Lower lobe of right lung (tissue), 2 donors: ENCODE measurements at regions not wholly inside any gene's neighbourhood (a gene's known extent, or its start where the extent isn't known, plus 50 kb on each side); places are given as distances from the start of the nearest gene placed in this dataset.

Experiments used
- ATAC-seq, 2 donors: fragments of 200-7000 bp; cut with Tn5 transposase; one replicate each; pipeline ENCODE4 v1.9.1; 2020 to 2022; ENCODE audit warnings: mild to moderate bottlenecking in 2 of 2, moderate library complexity in 2 of 2
- DNase-seq: peaks from one replicate; pipeline ENCODE4 v3.0.0-alpha.2; 2020
- H3K27ac ChIP-seq: fragments of 200-600 bp; one replicate; pipeline ENCODE4 v1.8.0; 2022
- H3K27me3 ChIP-seq: fragments of 200-600 bp; one replicate; pipeline ENCODE4 v1.8.0; 2022; ENCODE audit warnings: low read depth
- H3K36me3 ChIP-seq: fragments of 200-600 bp; one replicate; pipeline ENCODE4 v1.8.0; 2022; ENCODE audit warnings: mild to moderate bottlenecking
- H3K4me1 ChIP-seq: fragments of 200-600 bp; one replicate; pipeline ENCODE4 v1.8.0; 2022
- H3K4me3 ChIP-seq: fragments of 200-600 bp; one replicate; pipeline ENCODE4 v1.8.0; 2022; ENCODE audit warnings: mild to moderate bottlenecking
- H3K9me3 ChIP-seq: fragments of 200-600 bp; one replicate; pipeline ENCODE4 v1.8.0; 2022
- intact Hi-C: fragments of 100-400 bp; cut with DNase I; formaldehyde crosslinking; loops from one replicate; pipeline ENCODE4 v1.11.0; 2022
- TF ChIP-seq, protein P1 (sequence below): fragments of 200-600 bp; IDR thresholded peaks from one replicate; pipeline ENCODE4 v1.8.0; 2022; ENCODE audit warnings: antibody characterized with exemption, mild to moderate bottlenecking
- donor health status: DM: no; HTN: yes; CAD: no; lungs with severe emphysema.

DNA sequence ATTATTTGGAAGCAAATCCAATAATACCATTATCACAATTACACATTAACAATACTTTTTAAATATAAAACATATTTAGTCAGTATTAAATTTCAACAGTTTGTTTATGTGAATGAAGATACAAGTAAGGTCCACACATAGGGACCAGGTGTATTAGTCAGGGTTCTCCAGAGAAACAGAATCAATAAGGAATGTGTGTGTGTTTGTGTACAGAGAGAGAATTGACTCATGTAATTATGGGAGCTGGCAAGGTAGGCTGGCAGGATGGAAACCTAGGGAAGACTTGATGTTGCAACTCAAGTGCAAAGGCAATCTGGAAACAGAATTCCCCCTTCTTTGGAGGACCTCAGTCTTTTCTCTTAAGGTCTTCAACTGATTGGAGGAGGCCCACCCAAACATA lies 123.2 kb upstream of the OTX2 start:
- peaks cover 3% of the 10 kb centered on the region for H3K27me3 ChIP-seq
- no peak for ATAC-seq
- H3K4me1 ChIP-seq = no peaks in the 10 kb centered on the region
- intact Hi-C loops = no loop called here
- TF ChIP-seq, protein P1, sequence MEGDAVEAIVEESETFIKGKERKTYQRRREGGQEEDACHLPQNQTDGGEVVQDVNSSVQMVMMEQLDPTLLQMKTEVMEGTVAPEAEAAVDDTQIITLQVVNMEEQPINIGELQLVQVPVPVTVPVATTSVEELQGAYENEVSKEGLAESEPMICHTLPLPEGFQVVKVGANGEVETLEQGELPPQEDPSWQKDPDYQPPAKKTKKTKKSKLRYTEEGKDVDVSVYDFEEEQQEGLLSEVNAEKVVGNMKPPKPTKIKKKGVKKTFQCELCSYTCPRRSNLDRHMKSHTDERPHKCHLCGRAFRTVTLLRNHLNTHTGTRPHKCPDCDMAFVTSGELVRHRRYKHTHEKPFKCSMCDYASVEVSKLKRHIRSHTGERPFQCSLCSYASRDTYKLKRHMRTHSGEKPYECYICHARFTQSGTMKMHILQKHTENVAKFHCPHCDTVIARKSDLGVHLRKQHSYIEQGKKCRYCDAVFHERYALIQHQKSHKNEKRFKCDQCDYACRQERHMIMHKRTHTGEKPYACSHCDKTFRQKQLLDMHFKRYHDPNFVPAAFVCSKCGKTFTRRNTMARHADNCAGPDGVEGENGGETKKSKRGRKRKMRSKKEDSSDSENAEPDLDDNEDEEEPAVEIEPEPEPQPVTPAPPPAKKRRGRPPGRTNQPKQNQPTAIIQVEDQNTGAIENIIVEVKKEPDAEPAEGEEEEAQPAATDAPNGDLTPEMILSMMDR = no peak
- no peak overlapping the region for H3K27ac ChIP-seq
- no peaks in the 10 kb centered on the region for H3K36me3 ChIP-seq
- H3K9me3 ChIP-seq = no peaks in the 10 kb centered on the region
- DNase-seq = no peak
- no peak overlapping the region for H3K4me3 ChIP-seq

DNA sequence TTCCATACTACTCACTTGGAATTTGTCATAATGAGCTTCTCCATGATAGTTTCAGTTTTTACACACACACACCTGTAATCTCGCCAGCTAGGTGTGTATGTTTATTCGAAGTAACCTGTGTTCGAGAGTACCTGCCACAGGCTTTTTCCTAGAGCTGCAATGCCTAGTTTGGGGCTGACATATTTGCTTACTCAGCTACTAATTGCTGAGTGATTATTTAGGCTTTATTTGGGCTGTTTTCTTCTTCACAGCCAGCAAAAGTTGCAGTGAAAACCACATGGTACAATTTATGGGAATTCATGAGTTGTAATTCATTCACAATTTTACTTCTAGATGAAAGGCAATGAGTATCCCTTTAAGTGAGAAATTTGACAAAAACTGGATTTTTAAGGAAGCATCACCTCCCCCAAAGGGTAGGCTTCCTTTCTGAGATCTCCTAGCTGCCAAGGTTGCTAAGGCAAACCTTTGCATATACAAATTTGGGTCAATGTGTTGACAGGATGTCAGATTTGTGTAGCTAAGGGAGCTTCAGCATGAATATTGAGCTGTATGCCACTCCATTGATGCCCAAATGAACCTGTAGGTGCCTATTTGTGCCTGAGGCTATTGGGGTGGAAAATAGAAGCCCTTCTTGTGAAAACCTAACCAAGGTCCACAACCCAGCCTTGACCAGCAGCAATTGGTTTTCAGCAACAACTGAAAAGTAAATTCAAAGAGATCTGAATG lies 108.7 kb upstream of the OTX2 start:
- no peaks in the 10 kb centered on the region for H3K36me3 ChIP-seq
- TF ChIP-seq, protein P1 = no peak
- ATAC-seq = no peak

DNA sequence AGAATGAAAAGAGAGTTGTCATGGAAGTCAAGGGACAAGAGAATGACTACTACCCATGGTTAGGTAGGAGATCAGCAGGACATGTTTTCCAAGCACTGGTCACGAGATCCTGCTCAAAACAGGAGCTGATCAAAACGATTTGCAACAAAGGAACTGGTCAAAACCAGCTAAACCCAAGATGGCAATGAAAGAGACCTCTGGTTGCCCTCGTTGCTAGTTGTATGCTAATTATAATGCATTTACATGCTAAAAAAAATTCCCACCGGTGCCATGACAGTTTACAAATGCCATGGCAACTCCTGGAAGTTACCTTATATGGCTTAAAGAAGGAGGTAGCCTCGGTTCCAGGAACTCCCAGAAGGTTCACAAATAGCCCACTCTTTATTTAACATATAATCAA lies 95.0 kb upstream of the OTX2 start:
- TF ChIP-seq, protein P1 = no peak
- no peak for ATAC-seq
- Histone ChIP-seq H3K36me3 (no peaks in the 10 kb centered on the region), H3K9me3 (no peaks in the 10 kb centered on the region), H3K27ac (no peak overlapping the region), H3K4me1 (no peaks in the 10 kb centered on the region), H3K27me3 (no peaks in the 10 kb centered on the region), H3K4me3 (no peak overlapping the region)
- DNase-seq = no peak
- intact Hi-C loops = no loop called here

More for the DNA sequence above, 108.7 kb upstream of the OTX2 start:
- Histone ChIP-seq H3K9me3 (no peaks in the 10 kb centered on the region), H3K27me3 (no peaks in the 10 kb centered on the region), H3K4me1 (no peaks in the 10 kb centered on the region), H3K27ac (no peak overlapping the region), H3K4me3 (no peak overlapping the region)
- intact Hi-C loops = no loop called here
- no peak for DNase-seq

DNA sequence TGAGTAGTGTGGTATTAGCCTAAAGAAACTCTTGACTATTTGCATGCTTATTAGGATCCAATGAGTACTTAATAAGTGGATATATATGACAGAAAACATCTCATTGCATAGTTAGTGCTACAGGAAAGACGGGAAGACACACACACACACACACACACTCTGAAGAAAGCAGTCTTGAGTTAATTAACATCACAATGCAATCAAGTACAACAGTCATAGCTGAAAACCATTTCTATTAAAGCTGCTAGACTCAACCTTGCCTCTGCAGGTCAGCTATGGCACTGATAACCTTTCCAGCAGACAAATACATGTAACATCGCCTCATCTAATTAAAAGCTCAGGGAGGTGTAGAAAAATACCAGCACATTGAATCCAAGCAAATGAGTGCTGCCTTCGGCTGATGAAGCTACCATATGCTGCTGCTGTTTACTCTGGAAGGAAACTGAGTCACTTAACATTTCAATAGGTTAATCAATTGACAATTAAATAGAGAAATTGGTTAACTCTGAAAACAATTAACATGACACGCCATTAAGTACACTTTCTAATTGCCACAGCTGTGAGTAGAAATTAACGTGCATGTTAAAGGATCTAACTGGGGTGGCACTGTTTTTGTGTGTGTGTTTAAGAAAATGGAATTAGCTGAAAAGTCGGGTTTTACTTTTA lies 93.2 kb upstream of the OTX2 start:
- no peak overlapping the region for H3K27ac ChIP-seq
- H3K9me3 ChIP-seq = no peaks in the 10 kb centered on the region
- ATAC-seq (no peak), DNase-seq (no peak)
- TF ChIP-seq, protein P1 = no peak
- H3K27me3 ChIP-seq = no peaks in the 10 kb centered on the region
- intact Hi-C loops = no loop called here
- H3K36me3 ChIP-seq = no peaks in the 10 kb centered on the region
- H3K4me3 ChIP-seq = no peak overlapping the region
- H3K4me1 ChIP-seq = no peaks in the 10 kb centered on the region

DNA sequence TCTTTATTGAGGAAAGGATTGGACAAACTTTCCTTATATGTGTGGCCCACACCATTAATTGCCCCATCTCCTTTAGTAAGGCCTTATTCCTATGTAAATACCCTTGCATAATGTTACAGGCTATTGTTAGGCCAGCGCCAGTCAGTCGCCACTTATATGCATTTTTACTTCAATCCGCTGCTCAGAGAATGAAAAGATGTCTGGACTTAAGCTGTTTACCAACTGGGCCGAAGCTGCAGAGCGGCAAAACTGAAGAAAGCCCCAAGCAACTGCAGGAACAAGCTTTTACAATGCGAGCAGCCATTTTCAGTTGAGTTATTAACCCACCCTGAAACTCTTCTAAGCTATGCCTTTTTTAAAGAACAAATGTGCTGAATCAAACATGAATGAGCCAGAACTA lies 92.1 kb upstream of the OTX2 start:
- no peaks in the 10 kb centered on the region for H3K9me3 ChIP-seq
- TF ChIP-seq, protein P1 = no peak
- DNase-seq (no peak), ATAC-seq (no peak)
- no peaks in the 10 kb centered on the region for H3K36me3 ChIP-seq
- no peaks in the 10 kb centered on the region for H3K4me1 ChIP-seq
- H3K27ac ChIP-seq = no peak overlapping the region
- H3K27me3 ChIP-seq = no peaks in the 10 kb centered on the region
- H3K4me3 ChIP-seq = no peak overlapping the region
- intact Hi-C loops = no loop called here
